ENCODE measurements at regions not wholly inside any gene's neighbourhood (a gene's known extent, or its start where the extent isn't known, plus 50 kb on each side); places are given as distances from the start of the nearest gene placed in this dataset.

GRCh38 chr12:24306001-24306400 is 356.5 kb upstream of the SOX5 start:
- intact Hi-C loops (cut with DNase I): no loop called here
- DNase-seq: no peak
- no peaks in the 10 kb centered on the region for H3K36me3 ChIP-seq
- no peak overlapping the region for H3K4me3 ChIP-seq
- TF ChIP-seq CTCF (IDR thresholded peaks at IDR 0.05): no peak
- no peak overlapping the region for H3K27ac ChIP-seq
- no peaks in the 10 kb centered on the region for H3K4me1 ChIP-seq
- no peak for ATAC-seq
- H3K9me3 ChIP-seq: no peaks in the 10 kb centered on the region
- H3K27me3 ChIP-seq (ENCODE audit: low read depth): no peaks in the 10 kb centered on the region

GRCh38 chr12:24304285-24304684 is 354.8 kb upstream of the SOX5 start:
- H3K4me3 ChIP-seq: no peak overlapping the region
- no peaks in the 10 kb centered on the region for H3K36me3 ChIP-seq
- no peaks in the 10 kb centered on the region for H3K27me3 ChIP-seq (ENCODE audit: low read depth)
- H3K9me3 ChIP-seq: no peaks in the 10 kb centered on the region
- DNase-seq: no peak
- no peak overlapping the region for H3K27ac ChIP-seq
- no peak for TF ChIP-seq CTCF (IDR thresholded peaks at IDR 0.05)
- intact Hi-C loops (cut with DNase I): no loop called here
- H3K4me1 ChIP-seq: no peaks in the 10 kb centered on the region
- no peak for ATAC-seq

- DNase-seq (no peak), ATAC-seq (no peak)
- intact Hi-C loops (cut with DNase I): no loop called here
- Histone ChIP-seq H3K36me3 (no peaks in the 10 kb centered on the region), H3K4me1 (no peaks in the 10 kb centered on the region), H3K4me3 (no peak overlapping the region), H3K27ac (no peak overlapping the region), H3K9me3 (no peaks in the 10 kb centered on the region), H3K27me3 (ENCODE audit: low read depth) (no peaks in the 10 kb centered on the region)
- TF ChIP-seq CTCF (IDR thresholded peaks at IDR 0.05): no peak
Measured at GRCh38 chr12:24302708-24303107, 353.2 kb upstream of the SOX5 start.

GRCh38 chr12:24297516-24297915 is 348.0 kb upstream of the SOX5 start:
- no peaks in the 10 kb centered on the region for H3K9me3 ChIP-seq
- no peaks in the 10 kb centered on the region for H3K27me3 ChIP-seq (ENCODE audit: low read depth)
- no peak for TF ChIP-seq CTCF (IDR thresholded peaks at IDR 0.05)
- H3K27ac ChIP-seq: no peak overlapping the region
- ATAC-seq: no peak
- intact Hi-C loops (cut with DNase I): no loop called here
- no peak for DNase-seq
- no peak overlapping the region for H3K4me3 ChIP-seq
- H3K4me1 ChIP-seq: no peaks in the 10 kb centered on the region
- no peaks in the 10 kb centered on the region for H3K36me3 ChIP-seq

GRCh38 chr12:24293549-24293948 is 344.1 kb upstream of the SOX5 start:
- ATAC-seq: no peak
- DNase-seq: no peak
- H3K27ac ChIP-seq: no peak overlapping the region
- H3K4me1 ChIP-seq: no peaks in the 10 kb centered on the region
- H3K9me3 ChIP-seq: no peaks in the 10 kb centered on the region
- H3K4me3 ChIP-seq: no peak overlapping the region
- TF ChIP-seq CTCF (IDR thresholded peaks at IDR 0.05): no peak
- no peaks in the 10 kb centered on the region for H3K36me3 ChIP-seq
- H3K27me3 ChIP-seq (ENCODE audit: low read depth): no peaks in the 10 kb centered on the region
- intact Hi-C loops (cut with DNase I): no loop called here

GRCh38 chr12:24287963-24288362 is 338.5 kb upstream of the SOX5 start:
- Histone ChIP-seq H3K4me3 (no peak overlapping the region), H3K27ac (no peak overlapping the region), H3K27me3 (ENCODE audit: low read depth) (no peaks in the 10 kb centered on the region), H3K4me1 (no peaks in the 10 kb centered on the region), H3K36me3 (no peaks in the 10 kb centered on the region), H3K9me3 (no peaks in the 10 kb centered on the region)
- intact Hi-C loops (cut with DNase I): no loop called here
- no peak for DNase-seq
- TF ChIP-seq CTCF (IDR thresholded peaks at IDR 0.05): no peak
- ATAC-seq: no peak

All from lower lobe of right lung (tissue), 2 donors.